ENCODE measurements at regions not wholly inside any gene's neighbourhood (a gene's known extent, or its start where the extent isn't known, plus 50 kb on each side); places are given as distances from the start of the nearest gene placed in this dataset.

- no peaks in the 10 kb centered on the region for H3K9me3 Mint-ChIP-seq
- H3K27ac Mint-ChIP-seq: no peak overlapping the region
- H3K4me1 Mint-ChIP-seq: peaks cover 21% of the 10 kb centered on the region
- H3K27me3 Mint-ChIP-seq (ENCODE audit: low read depth): no peaks in the 10 kb centered on the region
- DNase-seq (ENCODE audit: low spot score in 2 of 2, unreplicated experiment in 2 of 2): no peak
- no peaks in the 10 kb centered on the region for H3K36me3 Mint-ChIP-seq
- no peak for TF ChIP-seq CTCF (IDR thresholded peaks at IDR 0.05; ENCODE audit: unreplicated experiment)
- no peak overlapping the region for H3K4me3 Mint-ChIP-seq
Observed at GRCh38 chr10:59002011-59002410, 174.4 kb upstream of the PHYHIPL start.

- H3K27ac Mint-ChIP-seq: no peak overlapping the region
- no peak overlapping the region for H3K4me3 Mint-ChIP-seq
- H3K9me3 Mint-ChIP-seq: no peaks in the 10 kb centered on the region
- no peak for TF ChIP-seq CTCF (IDR thresholded peaks at IDR 0.05; ENCODE audit: unreplicated experiment)
- H3K4me1 Mint-ChIP-seq: peaks cover 21% of the 10 kb centered on the region
- H3K27me3 Mint-ChIP-seq (ENCODE audit: low read depth): no peaks in the 10 kb centered on the region
- H3K36me3 Mint-ChIP-seq: no peaks in the 10 kb centered on the region
- no peak for DNase-seq (ENCODE audit: low spot score in 2 of 2, unreplicated experiment in 2 of 2)
Observed at GRCh38 chr10:59003203-59003602, 173.2 kb upstream of the PHYHIPL start.

- no peak for DNase-seq (ENCODE audit: low spot score in 2 of 2, unreplicated experiment in 2 of 2)
- peaks cover 15% of the 10 kb centered on the region for H3K4me1 Mint-ChIP-seq
- H3K27ac Mint-ChIP-seq: no peak overlapping the region
- H3K36me3 Mint-ChIP-seq: no peaks in the 10 kb centered on the region
- H3K9me3 Mint-ChIP-seq: no peaks in the 10 kb centered on the region
- H3K27me3 Mint-ChIP-seq (ENCODE audit: low read depth): no peaks in the 10 kb centered on the region
- no peak for TF ChIP-seq CTCF (IDR thresholded peaks at IDR 0.05; ENCODE audit: unreplicated experiment)
- H3K4me3 Mint-ChIP-seq: no peak overlapping the region
Observed at GRCh38 chr10:59004392-59004791, 172.1 kb upstream of the PHYHIPL start.

- no peaks in the 10 kb centered on the region for H3K27me3 Mint-ChIP-seq (ENCODE audit: low read depth)
- H3K36me3 Mint-ChIP-seq: no peaks in the 10 kb centered on the region
- no peak for TF ChIP-seq CTCF (IDR thresholded peaks at IDR 0.05; ENCODE audit: unreplicated experiment)
- no peaks in the 10 kb centered on the region for H3K9me3 Mint-ChIP-seq
- H3K4me1 Mint-ChIP-seq: peaks cover 10% of the 10 kb centered on the region
- H3K27ac Mint-ChIP-seq: no peak overlapping the region
- no peak for DNase-seq (ENCODE audit: low spot score in 2 of 2, unreplicated experiment in 2 of 2)
- H3K4me3 Mint-ChIP-seq: no peak overlapping the region
Observed at GRCh38 chr10:59006511-59007306, 169.7 kb upstream of the PHYHIPL start.

- peaks cover 10% of the 10 kb centered on the region for H3K4me1 Mint-ChIP-seq
Observed at GRCh38 chr10:59007307-59008025, 169.0 kb upstream of the PHYHIPL start.

More at GRCh38 chr10:59007307-59008025, 169.0 kb upstream of the PHYHIPL start:
- Mint-ChIP-seq H3K27me3 (ENCODE audit: low read depth) (no peaks in the 10 kb centered on the region), H3K36me3 (no peaks in the 10 kb centered on the region), H3K27ac (no peak overlapping the region), H3K4me3 (no peak overlapping the region), H3K9me3 (no peaks in the 10 kb centered on the region)
- no peak for TF ChIP-seq CTCF (IDR thresholded peaks at IDR 0.05; ENCODE audit: unreplicated experiment)
- no peak for DNase-seq (ENCODE audit: low spot score in 2 of 2, unreplicated experiment in 2 of 2)
